ENCODE measurements at regions not wholly inside any gene's neighbourhood (a gene's known extent, or its start where the extent isn't known, plus 50 kb on each side); places are given as distances from the start of the nearest gene placed in this dataset.

DNA sequence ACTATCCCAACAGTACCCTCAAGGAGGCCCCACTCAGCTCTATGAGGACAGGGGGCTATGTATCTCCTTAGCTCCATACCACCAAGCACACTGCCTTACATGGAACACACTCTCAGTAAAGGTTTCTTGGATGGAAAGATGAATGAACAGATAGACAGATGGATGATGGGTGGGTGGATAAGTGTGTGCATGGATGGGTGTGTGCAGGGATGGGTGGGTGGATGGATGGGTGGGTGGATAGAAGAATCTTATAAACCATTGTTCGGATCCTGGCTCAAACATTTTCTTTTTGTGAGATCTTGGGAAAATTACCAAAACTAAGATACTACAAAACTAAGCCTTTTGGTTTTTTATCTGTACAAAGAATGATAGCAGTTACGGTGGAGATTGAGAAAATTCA, 111.0 kb upstream of the NFIA start:
- DNase-seq (ENCODE audit: low read depth, low spot score): no peak
- ChIA-PET POLR2A (no interaction called here), CTCF (interaction anchor here (1.0 to 17.6 kb wide), 5 partner anchors 7 to 882 kb away, joined by 4 to 329 read pairs (median 5); no protein-coding TSS in a partner anchor)

DNA sequence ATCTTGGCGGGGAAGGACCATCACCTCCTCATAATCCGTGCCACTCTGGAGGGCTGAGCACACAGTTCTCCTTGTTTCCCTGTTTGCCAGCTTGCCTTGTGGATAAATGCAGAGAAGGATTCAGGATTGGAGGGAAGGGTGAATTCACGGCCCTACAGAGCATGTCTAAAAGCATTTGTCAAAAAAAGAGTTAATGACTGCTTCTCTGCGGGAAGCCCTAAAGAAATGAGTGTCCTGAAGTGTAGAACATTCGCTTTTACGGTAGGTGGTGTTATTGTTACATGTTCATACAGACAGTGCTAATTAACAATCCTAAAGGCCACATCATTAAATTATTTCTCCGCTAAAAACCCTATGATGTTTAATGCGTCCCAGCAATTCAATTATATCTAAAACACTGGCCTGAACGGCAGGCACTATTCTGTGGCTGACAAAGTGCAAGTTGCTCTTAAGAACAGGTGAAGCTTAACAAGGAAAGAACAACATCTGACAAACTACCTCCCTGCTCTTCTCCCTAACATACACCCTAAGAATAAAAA, 112.3 kb upstream of the NFIA start:
- DNase-seq (ENCODE audit: low read depth, low spot score): no peak
- ChIA-PET POLR2A (no interaction called here), CTCF (interaction anchor here (0.8 to 17.6 kb wide), 8 partner anchors 8 to 883 kb away, joined by 3 to 329 read pairs (median 4); no protein-coding TSS in a partner anchor)
- TF ChIP-seq, protein P1, sequence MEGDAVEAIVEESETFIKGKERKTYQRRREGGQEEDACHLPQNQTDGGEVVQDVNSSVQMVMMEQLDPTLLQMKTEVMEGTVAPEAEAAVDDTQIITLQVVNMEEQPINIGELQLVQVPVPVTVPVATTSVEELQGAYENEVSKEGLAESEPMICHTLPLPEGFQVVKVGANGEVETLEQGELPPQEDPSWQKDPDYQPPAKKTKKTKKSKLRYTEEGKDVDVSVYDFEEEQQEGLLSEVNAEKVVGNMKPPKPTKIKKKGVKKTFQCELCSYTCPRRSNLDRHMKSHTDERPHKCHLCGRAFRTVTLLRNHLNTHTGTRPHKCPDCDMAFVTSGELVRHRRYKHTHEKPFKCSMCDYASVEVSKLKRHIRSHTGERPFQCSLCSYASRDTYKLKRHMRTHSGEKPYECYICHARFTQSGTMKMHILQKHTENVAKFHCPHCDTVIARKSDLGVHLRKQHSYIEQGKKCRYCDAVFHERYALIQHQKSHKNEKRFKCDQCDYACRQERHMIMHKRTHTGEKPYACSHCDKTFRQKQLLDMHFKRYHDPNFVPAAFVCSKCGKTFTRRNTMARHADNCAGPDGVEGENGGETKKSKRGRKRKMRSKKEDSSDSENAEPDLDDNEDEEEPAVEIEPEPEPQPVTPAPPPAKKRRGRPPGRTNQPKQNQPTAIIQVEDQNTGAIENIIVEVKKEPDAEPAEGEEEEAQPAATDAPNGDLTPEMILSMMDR (IDR thresholded peaks at IDR 0.05; ENCODE audit: insufficient read depth, low read length, missing control alignments): no peak
- no peak overlapping the region for H3K4me3 ChIP-seq (ENCODE audit: low read depth, low read length)

More for the DNA sequence above, 111.0 kb upstream of the NFIA start:
- no peak overlapping the region for H3K4me3 ChIP-seq (ENCODE audit: low read depth, low read length)
- TF ChIP-seq, protein P1 (IDR thresholded peaks at IDR 0.05; ENCODE audit: insufficient read depth, low read length, missing control alignments): no peak

DNA sequence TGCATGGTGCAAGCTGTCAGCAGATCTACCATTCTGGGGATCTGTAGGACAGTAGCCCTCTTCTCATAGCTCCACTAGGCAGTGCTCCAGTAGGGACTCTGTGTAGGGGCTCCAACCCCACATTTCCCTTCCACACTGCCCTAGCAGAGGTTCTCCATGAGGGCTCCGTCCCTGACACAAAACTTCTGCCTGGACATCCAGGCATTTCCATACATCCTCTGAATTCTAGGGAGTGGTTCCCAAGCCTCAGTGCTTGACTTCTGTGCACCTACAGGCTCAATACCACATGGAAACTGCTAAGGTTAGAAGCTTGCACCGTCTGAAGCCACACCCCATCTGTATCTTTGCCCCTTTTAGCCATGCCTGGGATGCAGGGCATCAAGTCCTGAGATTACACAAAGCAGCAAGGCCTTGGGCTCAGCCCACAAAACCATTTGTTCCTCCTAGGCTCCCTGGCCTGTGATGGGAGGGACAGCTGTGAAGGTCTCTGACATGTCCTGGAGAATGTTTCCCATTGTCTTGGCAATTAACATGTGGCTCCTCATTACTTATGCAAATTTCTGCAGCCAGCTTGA, 117.0 kb upstream of the NFIA start:
- CTCF ChIA-PET: no interaction called here
- POLR2A ChIA-PET: no interaction called here
- DNase-seq (ENCODE audit: low read depth, low spot score): no peak
- TF ChIP-seq, protein P1 (IDR thresholded peaks at IDR 0.05; ENCODE audit: insufficient read depth, low read length, missing control alignments): no peak
- no peak overlapping the region for H3K4me3 ChIP-seq (ENCODE audit: low read depth, low read length)

DNA sequence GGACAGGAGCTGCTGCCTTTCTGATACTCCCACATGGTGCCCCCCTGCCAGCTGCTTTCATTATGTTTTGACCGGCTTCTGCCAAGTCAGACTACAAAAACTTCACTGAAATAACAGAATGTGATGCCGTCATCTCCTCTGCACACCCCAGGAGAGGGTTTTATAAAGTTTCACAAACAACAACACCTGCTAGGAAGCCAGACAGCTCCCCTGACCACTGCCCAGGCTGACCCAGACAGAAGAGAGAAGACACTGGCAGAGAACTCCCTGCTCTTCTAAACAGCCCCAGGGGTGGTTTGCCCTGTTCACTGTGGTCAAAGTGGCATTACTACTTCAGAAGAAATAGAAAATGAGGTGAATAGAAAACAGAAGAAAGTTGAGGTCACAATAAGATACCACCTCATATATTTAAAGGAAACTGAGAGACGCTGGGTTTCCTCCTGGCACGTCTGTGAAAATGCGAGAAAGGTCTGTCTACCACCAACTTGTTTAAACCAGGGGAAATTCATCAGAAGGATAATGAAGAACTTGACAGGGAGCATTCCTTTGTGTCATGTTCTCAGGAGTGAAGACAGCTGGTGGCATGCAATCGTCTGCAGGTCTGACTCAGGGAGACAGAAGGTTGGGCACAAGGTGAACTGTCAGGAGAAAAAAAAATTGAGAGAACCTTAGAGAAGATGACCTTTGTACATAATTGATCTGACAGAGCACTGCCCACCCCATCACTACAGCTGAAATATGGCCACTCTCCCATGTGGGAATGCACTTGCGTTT, 119.0 kb upstream of the NFIA start:
- ChIA-PET POLR2A (no interaction called here), CTCF (interaction anchor here (0.8 to 1.6 kb wide), 2 partner anchors 16 to 86 kb away, joined by 3 to 5 read pairs; no protein-coding TSS in a partner anchor)
- TF ChIP-seq, protein P1 (IDR thresholded peaks at IDR 0.05; ENCODE audit: insufficient read depth, low read length, missing control alignments): no peak
- DNase-seq (ENCODE audit: low read depth, low spot score): no peak
- H3K4me3 ChIP-seq (ENCODE audit: low read depth, low read length): no peak overlapping the region

DNA sequence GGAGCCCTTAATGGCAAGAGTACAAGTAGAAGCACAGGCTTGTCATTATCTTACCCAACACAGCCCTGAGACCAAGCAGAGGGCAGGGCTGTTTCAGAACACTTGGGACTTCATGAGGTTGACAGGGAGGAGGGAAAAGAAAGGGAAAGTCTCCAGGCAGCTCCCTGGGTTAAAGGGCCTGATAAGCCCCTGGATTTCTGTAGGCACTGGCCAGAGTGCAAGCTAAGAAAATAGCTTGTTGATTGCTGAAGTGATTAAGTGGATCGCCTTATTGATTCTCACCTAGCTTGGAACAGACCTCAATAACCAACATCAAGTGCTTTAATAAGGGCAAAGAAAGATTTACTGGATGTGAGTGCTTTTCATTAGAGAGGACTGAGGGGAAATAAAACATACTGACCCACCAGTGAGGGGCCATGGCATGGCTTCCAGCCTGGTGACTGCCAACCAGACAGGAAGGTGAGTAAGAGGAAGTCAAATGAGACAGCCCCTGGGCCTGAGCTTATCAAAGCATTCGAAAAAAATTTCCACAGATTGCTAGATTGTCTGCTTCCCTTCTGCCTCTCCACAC, 121.4 kb upstream of the NFIA start:
- TF ChIP-seq, protein P1 (IDR thresholded peaks at IDR 0.05; ENCODE audit: insufficient read depth, low read length, missing control alignments): no peak
- CTCF ChIA-PET: interaction anchor here (1.0 to 1.7 kb wide), 5 partner anchors 10 to 990 kb away, joined by 3 to 4 read pairs (median 4); no protein-coding TSS in a partner anchor
- POLR2A ChIA-PET: no interaction called here
- no peak for DNase-seq (ENCODE audit: low read depth, low spot score)
- H3K4me3 ChIP-seq (ENCODE audit: low read depth, low read length): no peak overlapping the region

DNA sequence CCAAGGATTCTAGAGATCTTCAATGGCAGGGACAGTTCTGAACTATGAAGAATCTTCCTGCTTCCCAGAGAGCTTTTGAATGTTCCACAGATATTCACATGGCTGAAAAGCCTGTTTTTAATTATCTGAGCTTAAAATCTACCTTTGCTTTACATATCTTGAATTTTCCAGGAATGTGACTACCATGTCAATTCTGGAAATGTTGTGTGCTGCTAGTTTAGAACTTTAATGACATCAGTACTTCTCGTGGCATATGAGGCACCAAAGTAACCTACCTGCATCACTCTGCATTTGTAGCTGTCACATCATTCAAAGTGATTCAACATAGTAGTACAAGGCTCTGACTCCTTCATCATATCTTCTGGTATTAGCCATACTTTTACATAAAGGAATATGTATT, 122.7 kb upstream of the NFIA start:
- ChIA-PET POLR2A (no interaction called here), CTCF (interaction anchor here (1.0 to 1.7 kb wide), 5 partner anchors 9 to 91 kb away, joined by 3 to 4 read pairs (median 3); no protein-coding TSS in a partner anchor)
- H3K4me3 ChIP-seq (ENCODE audit: low read depth, low read length): no peak overlapping the region
- TF ChIP-seq, protein P1 (IDR thresholded peaks at IDR 0.05; ENCODE audit: insufficient read depth, low read length, missing control alignments): no peak
- no peak for DNase-seq (ENCODE audit: low read depth, low spot score)
